Vagina (tissue), 2 donors: ENCODE measurements at regions not wholly inside any gene's neighbourhood (a gene's known extent, or its start where the extent isn't known, plus 50 kb on each side); places are given as distances from the start of the nearest gene placed in this dataset.

Experiments
- DNase-seq, 2 donors: peaks; one replicate each; pipeline ENCODE4 v3.0.0-alpha.2; 2017; ENCODE audit errors: extremely low spot score in 2 of 2
- H3K27ac ChIP-seq: fragments of 200-600 bp; sonication (generic); one replicate; pipeline ENCODE4 v1.5.1; 2019
- H3K27me3 ChIP-seq: fragments of 200-600 bp; sonication (generic); one replicate; pipeline ENCODE4 v1.5.1; 2019
- H3K36me3 ChIP-seq, 2 donors: fragments of 200-600 bp; sonication (generic); one replicate each; pipeline ENCODE4 v1.5.1; 2017 to 2019
- H3K4me1 ChIP-seq: fragments of 200-600 bp; sonication (generic); one replicate; pipeline ENCODE4 v1.5.1; 2019
- H3K4me3 ChIP-seq, 2 donors: fragments of 200-600 bp; sonication (generic); 1 replicate in 1 of 2; 2 replicates in 1 of 2; pipeline ENCODE4 v1.5.1; 2016 to 2019
- H3K9me3 ChIP-seq: fragments of 200-600 bp; sonication (generic); one replicate; pipeline ENCODE4 v1.5.1; 2019
- CTCF ChIP-seq, 3 experiments: fragments of 450-650 bp in 2 of 3; fragments of 200-600 bp in 1 of 3; sonication (generic) in 1 of 3; IDR thresholded peaks; one replicate each; pipeline ENCODE4 v1.5.1; 2017 to 2019; ENCODE audit warnings: antibody characterized with exemption in 3 of 3, mild to moderate bottlenecking in 2 of 3, moderate library complexity in 2 of 3
- POLR2A ChIP-seq, 2 donors: fragments of 450-650 bp; IDR thresholded peaks; one replicate each; pipeline ENCODE4 v1.6.1; 2017; ENCODE audit warnings: antibody characterized with exemption in 2 of 2, mild to moderate bottlenecking in 2 of 2, moderate library complexity in 2 of 2
- POLR2AphosphoS5 ChIP-seq, 2 donors: sonication (generic); formaldehyde crosslinking; IDR thresholded peaks; one replicate each; pipeline ENCODE4 v1.9.0; 2017; ENCODE audit warnings: antibody characterized with exemption in 2 of 2, mild to moderate bottlenecking in 2 of 2, low read depth in 1 of 2; ENCODE audit not compliant: insufficient read depth in 1 of 2
- intact Hi-C: fragments of 100-400 bp; cut with DNase I; formaldehyde crosslinking; loops from one replicate; pipeline ENCODE4 v1.15.1; 2023

- Histone ChIP-seq H3K4me1 (no peaks in the 10 kb centered on the region), H3K27me3 (no peaks in the 10 kb centered on the region), H3K9me3 (no peaks in the 10 kb centered on the region), H3K36me3 (no peaks in the 10 kb centered on the region), H3K4me3 (no peak overlapping the region), H3K27ac (no peak overlapping the region)
- TF ChIP-seq CTCF (IDR thresholded peaks at IDR 0.05) (no peak), POLR2A (IDR thresholded peaks at IDR 0.05) (no peak), POLR2AphosphoS5 (IDR thresholded peaks at IDR 0.05; ENCODE audit: insufficient read depth in 1 of 2, low read depth in 1 of 2) (no peak)
- intact Hi-C loops: no loop called here
- peak in 1 of 2 donors; percentile 82 for DNase-seq
Measured at GRCh38 chr1:36733748-36734147, 251.0 kb upstream of the CSF3R start.

- no peak overlapping the region for H3K27ac ChIP-seq
- H3K4me3 ChIP-seq: no peak overlapping the region
- TF ChIP-seq POLR2AphosphoS5 (IDR thresholded peaks at IDR 0.05; ENCODE audit: insufficient read depth in 1 of 2, low read depth in 1 of 2): no peak
- TF ChIP-seq POLR2A (IDR thresholded peaks at IDR 0.05): no peak
- no peak for TF ChIP-seq CTCF (IDR thresholded peaks at IDR 0.05)
- DNase-seq: peak in 1 of 2 donors; percentile 34
- intact Hi-C loops: no loop called here
- no peaks in the 10 kb centered on the region for H3K9me3 ChIP-seq
- no peaks in the 10 kb centered on the region for H3K36me3 ChIP-seq
- H3K4me1 ChIP-seq: no peaks in the 10 kb centered on the region
- no peaks in the 10 kb centered on the region for H3K27me3 ChIP-seq
Measured at GRCh38 chr1:36732015-36732356, 249.3 kb upstream of the CSF3R start.

- peak in 1 of 2 donors; percentile 87 for DNase-seq
- Histone ChIP-seq H3K4me1 (no peaks in the 10 kb centered on the region), H3K36me3 (no peaks in the 10 kb centered on the region), H3K9me3 (no peaks in the 10 kb centered on the region), H3K4me3 (no peak overlapping the region), H3K27ac (no peak overlapping the region), H3K27me3 (no peaks in the 10 kb centered on the region)
- TF ChIP-seq POLR2A (IDR thresholded peaks at IDR 0.05): no peak
- TF ChIP-seq POLR2AphosphoS5 (IDR thresholded peaks at IDR 0.05; ENCODE audit: insufficient read depth in 1 of 2, low read depth in 1 of 2): no peak
- TF ChIP-seq CTCF (IDR thresholded peaks at IDR 0.05): no peak
- intact Hi-C loops: no loop called here
Measured at GRCh38 chr1:36731226-36732014, 248.7 kb upstream of the CSF3R start.

GRCh38 chr1:36730599-36730998 is 247.9 kb upstream of the CSF3R start:
- no peaks in the 10 kb centered on the region for H3K36me3 ChIP-seq
- intact Hi-C loops: no loop called here
- H3K4me3 ChIP-seq: no peak overlapping the region
- H3K9me3 ChIP-seq: no peaks in the 10 kb centered on the region
- DNase-seq: peak in 1 of 2 donors; percentile 82
- H3K27me3 ChIP-seq: no peaks in the 10 kb centered on the region
- H3K27ac ChIP-seq: no peak overlapping the region
- TF ChIP-seq POLR2A (IDR thresholded peaks at IDR 0.05) (no peak), POLR2AphosphoS5 (IDR thresholded peaks at IDR 0.05; ENCODE audit: insufficient read depth in 1 of 2, low read depth in 1 of 2) (no peak), CTCF (IDR thresholded peaks at IDR 0.05) (no peak)
- no peaks in the 10 kb centered on the region for H3K4me1 ChIP-seq

GRCh38 chr1:36729716-36730510 is 247.2 kb upstream of the CSF3R start:
- intact Hi-C loops: no loop called here
- H3K4me3 ChIP-seq: no peak overlapping the region
- H3K9me3 ChIP-seq: no peaks in the 10 kb centered on the region
- peak in 1 of 2 donors; percentile 85 for DNase-seq
- H3K36me3 ChIP-seq: no peaks in the 10 kb centered on the region
- no peak for TF ChIP-seq POLR2AphosphoS5 (IDR thresholded peaks at IDR 0.05; ENCODE audit: insufficient read depth in 1 of 2, low read depth in 1 of 2)
- no peak for TF ChIP-seq POLR2A (IDR thresholded peaks at IDR 0.05)
- no peak for TF ChIP-seq CTCF (IDR thresholded peaks at IDR 0.05)
- no peaks in the 10 kb centered on the region for H3K4me1 ChIP-seq
- H3K27me3 ChIP-seq: no peaks in the 10 kb centered on the region
- H3K27ac ChIP-seq: no peak overlapping the region
